ENCODE measurements at regions not wholly inside any gene's neighbourhood (a gene's known extent, or its start where the extent isn't known, plus 50 kb on each side); places are given as distances from the start of the nearest gene placed in this dataset.

- TF ChIP-seq CTCF (conservative IDR thresholded peaks at IDR 0.05; ENCODE audit: low read depth in 2 of 2) = no peak
- TF ChIP-seq POLR2AphosphoS5 (IDR thresholded peaks at IDR 0.05; ENCODE audit: low read depth) = no peak
These were observed 151.9 kb upstream of the RND3 start (continued) for GRCh38 chr2:150639383-150639782.

- no peaks in the 10 kb centered on the region for H3K79me2 ChIP-seq (replicated peaks; ENCODE audit: insufficient read depth)
- H3K4me3 ChIP-seq = no peak overlapping the region
- no peaks in the 10 kb centered on the region for H3K4me1 ChIP-seq (ENCODE audit: insufficient read depth)
- Mint-ChIP-seq H3K9me3 (no peaks in the 10 kb centered on the region), H3K27me3 (ENCODE audit: insufficient read depth, low read depth, poor library complexity) (peaks cover 5% of the 10 kb centered on the region), H3K27ac (no peak overlapping the region), H3K4me3 (no peak overlapping the region), H3K4me1 (no peaks in the 10 kb centered on the region), H3K36me3 (ENCODE audit: low read depth) (0 out of 3 replicates have a peak, but pooled peaks cover 4% of the 10 kb centered on the region)
- DNase-seq (ENCODE audit: low spot score) (no peak), ATAC-seq (no peak)
- H3F3A ChIP-seq (replicated peaks; ENCODE audit: low read depth) = no peaks in the 10 kb centered on the region
- no peak overlapping the region for H3K4me2 ChIP-seq
- no peaks in the 10 kb centered on the region for H4K20me1 ChIP-seq (replicated peaks; ENCODE audit: insufficient read depth)
- no peak overlapping the region for H3K27ac ChIP-seq (ENCODE audit: low read depth)
- H3K9me2 ChIP-seq (ENCODE audit: insufficient read depth) = peaks cover 36% of the 10 kb centered on the region
- no peaks in the 10 kb centered on the region for H3K36me3 ChIP-seq (ENCODE audit: insufficient read depth)
- no peak overlapping the region for H2AFZ ChIP-seq
- no peaks in the 10 kb centered on the region for H3K27me3 ChIP-seq (ENCODE audit: insufficient read depth)
- TF ChIP-seq JUNB (IDR thresholded peaks at IDR 0.05; ENCODE audit: unreplicated experiment) (no peak), ZNF462 (CRISPR knock-in tag; IDR thresholded peaks at IDR 0.05) (no peak), STAT1 (IDR thresholded peaks at IDR 0.05; ENCODE audit: unreplicated experiment) (no peak), CREB1 (CRISPR knock-in tag; IDR thresholded peaks at IDR 0.05; ENCODE audit: low read depth) (no peak), CTCF (conservative IDR thresholded peaks at IDR 0.05; ENCODE audit: low read depth in 2 of 2) (no peak), ZNF331 (CRISPR knock-in tag; IDR thresholded peaks at IDR 0.05; ENCODE audit: low read depth) (no peak), REST (IDR thresholded peaks at IDR 0.05; ENCODE audit: unreplicated experiment) (no peak), EZH2 (IDR thresholded peaks at IDR 0.05; ENCODE audit: low read depth, unreplicated experiment) (no peak), EZH2phosphoT487 (IDR thresholded peaks at IDR 0.05; ENCODE audit: unreplicated experiment) (no peak)
These were observed 143.9 kb upstream of the RND3 start for GRCh38 chr2:150631236-150631821.

Measured in GM23338 (cell line).